H9 (cell line): ENCODE measurements at regions not wholly inside any gene's neighbourhood (a gene's known extent, or its start where the extent isn't known, plus 50 kb on each side); places are given as distances from the start of the nearest gene placed in this dataset.

Source experiments
- DNase-seq: peaks from one replicate; pipeline ENCODE4 v3.0.0-alpha.2; 2017
- H2AFZ ChIP-seq: one replicate; pipeline ENCODE4 v1.6.1; 2013; ENCODE audit warnings: mild to moderate bottlenecking, low read length, control low read depth, moderate library complexity
- H2AK5ac ChIP-seq: 2 replicates; pipeline ENCODE4 v1.6.1; 2013; ENCODE audit warnings: low read length, control low read depth, mixed read lengths; ENCODE audit not compliant: insufficient read length
- H2BK120ac ChIP-seq: one replicate; pipeline ENCODE4 v1.6.1; 2013; ENCODE audit warnings: low read depth, mild to moderate bottlenecking, low read length, control low read depth, inconsistent platforms; ENCODE audit not compliant: poor library complexity, severe bottlenecking
- H2BK12ac ChIP-seq: 2 replicates; pipeline ENCODE4 v1.6.1; 2013; ENCODE audit warnings: low read length, control low read depth, mixed read lengths, low read depth; ENCODE audit not compliant: insufficient read length
- H2BK15ac ChIP-seq: 2 replicates; pipeline ENCODE4 v1.6.1; 2013; ENCODE audit warnings: low read depth, low read length, control low read depth
- H2BK20ac ChIP-seq: one replicate; pipeline ENCODE4 v1.6.1; 2013; ENCODE audit warnings: low read depth, mild to moderate bottlenecking, low read length, control low read depth, inconsistent platforms; ENCODE audit not compliant: poor library complexity, severe bottlenecking
- H2BK5ac ChIP-seq: 2 replicates; pipeline ENCODE4 v1.6.1; 2013; ENCODE audit warnings: low read length, control low read depth, mixed read lengths; ENCODE audit not compliant: insufficient read length
- H3K14ac ChIP-seq: 2 replicates; pipeline ENCODE4 v1.6.1; 2013; ENCODE audit warnings: low read length, control low read depth; ENCODE audit not compliant: insufficient read depth
- H3K18ac ChIP-seq: 2 replicates; pipeline ENCODE4 v1.6.1; 2013; ENCODE audit warnings: low read depth, mild to moderate bottlenecking, mixed read lengths, low read length, control low read depth; ENCODE audit not compliant: insufficient read length
- H3K23ac ChIP-seq: 2 replicates; pipeline ENCODE4 v1.6.1; 2013; ENCODE audit warnings: low read length, control low read depth, mixed read lengths, low read depth; ENCODE audit not compliant: insufficient read length
- H3K23me2 ChIP-seq: 2 replicates; pipeline ENCODE4 v1.6.1; 2013; ENCODE audit warnings: low read depth, mild to moderate bottlenecking, mixed read lengths, low read length, control low read depth; ENCODE audit not compliant: insufficient read length, poor library complexity, severe bottlenecking
- H3K27ac ChIP-seq: 2 replicates; pipeline ENCODE4 v1.5.1; 2013; ENCODE audit warnings: low read length, control low read depth, mixed read lengths, low read depth; ENCODE audit not compliant: insufficient read length
- H3K27me3 ChIP-seq: 2 replicates; pipeline ENCODE4 v1.6.1; 2013; ENCODE audit warnings: low read length, control low read depth, inconsistent platforms; ENCODE audit not compliant: insufficient read depth
- H3K4ac ChIP-seq: 2 replicates; pipeline ENCODE4 v1.6.1; 2013; ENCODE audit warnings: low read depth, mild to moderate bottlenecking, control low read depth, inconsistent platforms, low read length, moderate library complexity
- H3K4me1 ChIP-seq: 2 replicates; pipeline ENCODE4 v1.6.1; 2013; ENCODE audit warnings: low read length, control low read depth, inconsistent platforms; ENCODE audit not compliant: insufficient read depth
- H3K4me2 ChIP-seq: 2 replicates; pipeline ENCODE4 v1.6.1; 2013; ENCODE audit warnings: low read length, control low read depth, mixed read lengths; ENCODE audit not compliant: insufficient read length, insufficient read depth
- H3K56ac ChIP-seq: 2 replicates; pipeline ENCODE4 v1.6.1; 2013; ENCODE audit warnings: low read depth, mild to moderate bottlenecking, mixed read lengths, low read length, control low read depth; ENCODE audit not compliant: insufficient read length
- H3K79me1 ChIP-seq: 2 replicates; pipeline ENCODE4 v1.6.1; 2013; ENCODE audit warnings: low read depth, mild to moderate bottlenecking, moderate library complexity, low read length, control low read depth, inconsistent platforms; ENCODE audit not compliant: insufficient read depth, poor library complexity, severe bottlenecking
- H3K79me2 ChIP-seq: 2 replicates; pipeline ENCODE4 v1.6.1; 2013; ENCODE audit warnings: low read length, control low read depth, inconsistent platforms; ENCODE audit not compliant: insufficient read depth
- H3K9ac ChIP-seq: 2 replicates; pipeline ENCODE4 v1.6.1; 2013; ENCODE audit warnings: low read length, control low read depth, mixed read lengths; ENCODE audit not compliant: insufficient read length; ENCODE audit errors: extremely low read depth
- H3K9me3 ChIP-seq: one replicate; pipeline ENCODE4 v1.6.1; 2013; ENCODE audit warnings: low read depth, low read length, inconsistent platforms; ENCODE audit not compliant: control insufficient read depth
- H3T11ph ChIP-seq: one replicate; pipeline ENCODE4 v1.6.1; 2013; ENCODE audit warnings: mild to moderate bottlenecking, low read length, control low read depth, inconsistent platforms
- H4K20me1 ChIP-seq: one replicate; pipeline ENCODE4 v1.6.1; 2013; ENCODE audit not compliant: control insufficient read depth, insufficient read length, insufficient read depth
- H4K5ac ChIP-seq: 2 replicates; pipeline ENCODE4 v1.6.1; 2013; ENCODE audit warnings: low read depth, mild to moderate bottlenecking, mixed read lengths, low read length, control low read depth; ENCODE audit not compliant: insufficient read length
- H4K8ac ChIP-seq: replicated peaks from 2 replicates; pipeline ENCODE4 v1.6.1; 2013; ENCODE audit warnings: low read length, control low read depth, mixed read lengths, low read depth; ENCODE audit not compliant: insufficient read length
- H4K91ac ChIP-seq: 2 replicates; pipeline ENCODE4 v1.6.1; 2013; ENCODE audit warnings: low read depth, mild to moderate bottlenecking, moderate library complexity, mixed read lengths, low read length, control low read depth; ENCODE audit not compliant: insufficient read length
- H3K27ac Mint-ChIP-seq, 3 experiments: 2 replicates in 2 of 3; 3 replicates in 1 of 3; pipeline ENCODE4 v1.8.0; 2020 to 2021; ENCODE audit warnings: mixed read lengths in 3 of 3, mild to moderate bottlenecking in 1 of 3, moderate library complexity in 1 of 3
- H3K27me3 Mint-ChIP-seq: 2 replicates; pipeline ENCODE4 v1.8.0; 2021; ENCODE audit warnings: low read depth, mild to moderate bottlenecking, moderate library complexity, mixed read lengths
- H3K36me3 Mint-ChIP-seq, 3 experiments: 2 replicates in 2 of 3; 3 replicates in 1 of 3; pipeline ENCODE4 v1.8.0; 2020 to 2021; ENCODE audit warnings: low read depth in 3 of 3, mixed read lengths in 3 of 3; ENCODE audit not compliant: insufficient read depth in 1 of 3
- H3K4me1 Mint-ChIP-seq, 2 experiments: 2 replicates each; pipeline ENCODE4 v1.8.0; 2020; ENCODE audit warnings: mixed read lengths in 2 of 2
- H3K4me3 Mint-ChIP-seq, 2 experiments: 2 replicates in 1 of 2; 3 replicates in 1 of 2; pipeline ENCODE4 v1.8.0; 2020 to 2021; ENCODE audit warnings: mild to moderate bottlenecking in 2 of 2, mixed read lengths in 2 of 2, moderate library complexity in 1 of 2
- H3K9me3 Mint-ChIP-seq, 2 experiments: 2 replicates in 1 of 2; 3 replicates in 1 of 2; pipeline ENCODE4 v1.8.0; 2020; ENCODE audit warnings: mild to moderate bottlenecking in 2 of 2, mixed read lengths in 2 of 2, moderate library complexity in 1 of 2
- CTCF ChIP-seq: fragments of 200-600 bp; sonication (generic); conservative IDR thresholded peaks from 3 replicates; pipeline ENCODE4 v1.8.0; 2021; ENCODE audit warnings: antibody characterized with exemption, mild to moderate bottlenecking
- WGBS: extraction: QIAGEN DNeasy Blood & Tissue Kit; methylation state at CpG from one replicate; pipeline ENCODE4 v1.1.7; 2013; ENCODE audit warnings: missing lambda C conversion rate, low lambda C conversion rate, mixed read lengths; ENCODE audit not compliant: insufficient read length; ENCODE audit errors: extremely low coverage; 5-methylcytosine and 5-hydroxymethylcytosine counted together

DNA sequence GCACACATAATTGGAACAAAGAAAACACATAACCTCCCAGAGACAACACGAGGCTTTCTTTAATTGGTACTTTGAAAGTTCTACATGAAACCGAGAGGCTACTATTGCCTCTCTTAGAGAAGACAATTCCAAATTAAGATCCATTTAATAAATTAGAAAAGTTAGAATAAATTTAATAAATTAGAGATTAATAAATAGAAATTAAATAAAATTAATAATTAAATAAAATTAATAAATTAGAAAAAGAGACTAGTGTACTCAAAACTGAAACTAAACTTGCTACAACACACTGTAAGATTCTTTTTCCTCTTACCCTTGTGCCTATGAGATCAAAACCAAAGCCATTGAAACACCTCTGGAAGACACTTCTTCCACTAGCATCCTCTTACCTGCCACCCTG, 199.0 kb downstream of the URB2 start:
- Histone ChIP-seq H4K8ac (no peak overlapping the region), H4K20me1 (no peaks in the 10 kb centered on the region), H3K4ac (no peak overlapping the region), H3K27me3 (no peaks in the 10 kb centered on the region), H3K23ac (no peak overlapping the region), H3K79me2 (no peaks in the 10 kb centered on the region), H3K9ac (no peak overlapping the region), H3K27ac (no peak overlapping the region), H3T11ph (no peak overlapping the region), H3K79me1 (no peaks in the 10 kb centered on the region), H3K18ac (no peak overlapping the region), H2BK5ac (no peak overlapping the region), H2BK20ac (no peak overlapping the region), H3K4me2 (no peak overlapping the region), H2BK12ac (no peak overlapping the region), H2AFZ (no peak overlapping the region), H3K9me3 (no peaks in the 10 kb centered on the region), H3K23me2 (no peaks in the 10 kb centered on the region), H2BK120ac (no peak overlapping the region), H4K91ac (no peak overlapping the region), H2BK15ac (no peak overlapping the region), H3K56ac (no peak overlapping the region), H3K14ac (no peak overlapping the region), H3K4me1 (no peaks in the 10 kb centered on the region), H2AK5ac (no peak overlapping the region), H4K5ac (no peak overlapping the region)
- no peaks in the 10 kb centered on the region for H3K4me1 Mint-ChIP-seq
- no peak for DNase-seq
- WGBS: no CpG with 5 or more reads among the region's 2 CpGs
- H3K36me3 Mint-ChIP-seq: peaks cover 6 to 17% (median 11%) of the 10 kb centered on the region in 3 experiments; a peak in 6 of 7 replicates
- H3K27ac Mint-ChIP-seq: no peak overlapping the region
- H3K27me3 Mint-ChIP-seq: peaks cover 6% of the 10 kb centered on the region
- no peak overlapping the region for H3K4me3 Mint-ChIP-seq
- peaks cover 10 to 22% of the 10 kb centered on the region in 2 experiments for H3K9me3 Mint-ChIP-seq
- no peak for TF ChIP-seq CTCF
